ENCODE measurements at regions not wholly inside any gene's neighbourhood (a gene's known extent, or its start where the extent isn't known, plus 50 kb on each side); places are given as distances from the start of the nearest gene placed in this dataset.

GRCh38 chr2:66748939-66749338 is 314.0 kb downstream of the MEIS1 start:
- Histone ChIP-seq H3K4me1 (ENCODE audit: control insufficient read depth, insufficient read depth, low read length) (no peaks in the 10 kb centered on the region), H3K27me3 (replicated peaks in 1 of 2; ENCODE audit: control insufficient read depth in 2 of 2, insufficient read depth in 2 of 2, low read length in 1 of 2) (no peaks in the 10 kb centered on the region), H3K4me2 (ENCODE audit: control insufficient read depth, insufficient read depth) (no peak overlapping the region), H3K27ac (ENCODE audit: control insufficient read depth, insufficient read depth) (no peak overlapping the region), H3K9me3 (replicated peaks; ENCODE audit: control insufficient read depth, insufficient read depth, low read length) (no peaks in the 10 kb centered on the region), H4K20me1 (ENCODE audit: control insufficient read depth, insufficient read depth) (no peaks in the 10 kb centered on the region), H3K4me3 (no peak overlapping the region), H3K79me2 (ENCODE audit: control insufficient read depth, insufficient read depth, low read length) (no peaks in the 10 kb centered on the region), H3K36me3 (ENCODE audit: control insufficient read depth in 2 of 2, insufficient read depth in 2 of 2, low read length in 1 of 2) (no peaks in the 10 kb centered on the region), H3K9ac (ENCODE audit: control insufficient read depth, insufficient read depth, low read length) (no peak overlapping the region), H2AFZ (ENCODE audit: control insufficient read depth, low read depth, low read length) (no peak overlapping the region)
- FAIRE-seq: no peak
- no TSS peak for BruUV-seq (replicated peaks)
- ChIA-PET CTCF (no interaction called here), POLR2A (no interaction called here), SMC1A (ENCODE audit: uncharacterized antibody, unreplicated experiment) (no interaction called here), RAD21 (ENCODE audit: unreplicated experiment) (no interaction called here)
- intact Hi-C loops (cut with micrococcal nuclease; ENCODE audit: unreplicated experiment) (no loop called here), in situ Hi-C loops (cut with MboI) (no loop called here)
- WGBS (ENCODE audit: insufficient coverage, insufficient replicate concordance, low lambda C conversion rate, missing lambda C conversion rate): 0% methylated on average over 3 of the region's 3 CpGs
- no peak for DNase-seq (ENCODE audit: low read depth, low spot score)
- TF ChIP-seq NKRF (conservative IDR thresholded peaks at IDR 0.05): no peak
- peak in 1 of 2 experiments; percentile 17; a peak in 1 of 4 replicates for TF ChIP-seq IKZF2 (IDR thresholded peaks at IDR 0.05)
- TF ChIP-seq BMI1 (IDR thresholded peaks at IDR 0.05; ENCODE audit: borderline replicate concordance): no peak
- peak; percentile 91 for TF ChIP-seq SPI1 (IDR thresholded peaks at IDR 0.05; ENCODE audit: borderline replicate concordance, insufficient read depth, low read depth, low read length)
- peak; percentile 75 to 77 for TF ChIP-seq BHLHE40 (IDR thresholded peaks at IDR 0.05; ENCODE audit: borderline replicate concordance in 1 of 2, low read depth in 2 of 2, low read length in 1 of 2)
- ATAC-seq: peak; percentile 73

GRCh38 chr2:66749566-66749965 is 314.6 kb downstream of the MEIS1 start:
- Histone ChIP-seq H3K79me2 (ENCODE audit: control insufficient read depth, insufficient read depth, low read length) (no peaks in the 10 kb centered on the region), H3K9me3 (replicated peaks; ENCODE audit: control insufficient read depth, insufficient read depth, low read length) (no peaks in the 10 kb centered on the region), H3K4me3 (no peak overlapping the region), H3K27me3 (replicated peaks in 1 of 2; ENCODE audit: control insufficient read depth in 2 of 2, insufficient read depth in 2 of 2, low read length in 1 of 2) (no peaks in the 10 kb centered on the region), H3K36me3 (ENCODE audit: control insufficient read depth in 2 of 2, insufficient read depth in 2 of 2, low read length in 1 of 2) (no peaks in the 10 kb centered on the region), H3K9ac (ENCODE audit: control insufficient read depth, insufficient read depth, low read length) (no peak overlapping the region), H2AFZ (ENCODE audit: control insufficient read depth, low read depth, low read length) (no peak overlapping the region), H3K4me2 (ENCODE audit: control insufficient read depth, insufficient read depth) (no peak overlapping the region), H3K4me1 (ENCODE audit: control insufficient read depth, insufficient read depth, low read length) (no peaks in the 10 kb centered on the region), H4K20me1 (ENCODE audit: control insufficient read depth, insufficient read depth) (no peaks in the 10 kb centered on the region), H3K27ac (ENCODE audit: control insufficient read depth, insufficient read depth) (no peak overlapping the region)
- intact Hi-C loops (cut with micrococcal nuclease; ENCODE audit: unreplicated experiment) (no loop called here), in situ Hi-C loops (cut with MboI) (no loop called here)
- ATAC-seq: no peak
- WGBS (ENCODE audit: insufficient coverage, insufficient replicate concordance, low lambda C conversion rate, missing lambda C conversion rate): 45% methylated on average over 1 of the region's 1 CpG
- RAD21 ChIA-PET (ENCODE audit: unreplicated experiment): no interaction called here
- no peak for DNase-seq (ENCODE audit: low read depth, low spot score)
- CTCF ChIA-PET: no interaction called here
- SMC1A ChIA-PET (ENCODE audit: uncharacterized antibody, unreplicated experiment): no interaction called here
- POLR2A ChIA-PET: no interaction called here
- FAIRE-seq: no peak
- BruUV-seq (replicated peaks): no TSS peak
- no peak for TF ChIP-seq BRCA1 (IDR thresholded peaks at IDR 0.05; ENCODE audit: low read depth, low read length)
- no peak for TF ChIP-seq CREB1 (IDR thresholded peaks at IDR 0.05; ENCODE audit: low read depth)
- no peak for TF ChIP-seq EED (IDR thresholded peaks at IDR 0.05; ENCODE audit: low read depth)
- no peak for TF ChIP-seq ZNF687 (IDR thresholded peaks at IDR 0.05)
- TF ChIP-seq GATAD2B (conservative IDR thresholded peaks at IDR 0.05; ENCODE audit: low read depth): no peak
- no peak for TF ChIP-seq EGR1 (IDR thresholded peaks at IDR 0.05; ENCODE audit: borderline replicate concordance in 1 of 2, low read depth in 2 of 2, low read length in 2 of 2)
- no peak for TF ChIP-seq KDM1A (IDR thresholded peaks at IDR 0.05; ENCODE audit: borderline replicate concordance)
- no peak for TF ChIP-seq JUND (IDR thresholded peaks at IDR 0.05; ENCODE audit: low read depth, low read length)
- no peak for TF ChIP-seq SUZ12 (IDR thresholded peaks at IDR 0.05; ENCODE audit: unreplicated experiment)

Measured in GM12878 (cell line).